HEK293 (cell line): ENCODE measurements at regions not wholly inside any gene's neighbourhood (a gene's known extent, or its start where the extent isn't known, plus 50 kb on each side); places are given as distances from the start of the nearest gene placed in this dataset.

Source experiments
- CTCF ChIA-PET: fragments of 350-600 bp; formaldehyde crosslinking; extraction: SDS; loops from one replicate; lab custom pipeline; 2021; ENCODE audit warnings: antibody characterized with exemption; lab: Yijun Ruan, JAX
- POLR2A ChIA-PET: fragments of 300-600 bp; formaldehyde crosslinking; extraction: SDS; loops from one replicate; lab custom pipeline; 2020; ENCODE audit warnings: antibody characterized with exemption, inconsistent platforms; lab: Yijun Ruan, JAX
- H3K27ac ChIP-seq: fragments of 200-500 bp; sonication (Bioruptor generic); 2 replicates; pipeline ENCODE4 v1.5.1; 2014; ENCODE audit warnings: low read depth, low read length, control low read depth, inconsistent platforms; ENCODE audit errors: extremely low read depth
- H3K36me3 ChIP-seq, 2 experiments: fragments of 200-500 bp in 1 of 2; sonication (Bioruptor generic) in 1 of 2; 1 replicate in 1 of 2; 2 replicates in 1 of 2; pipeline ENCODE4 v1.5.1; 2014 to 2017; ENCODE audit warnings: inconsistent platforms in 2 of 2, low read length in 2 of 2; ENCODE audit not compliant: control insufficient read depth in 2 of 2, insufficient read depth in 1 of 2
- H3K4me1 ChIP-seq: fragments of 200-500 bp; sonication (Bioruptor generic); 2 replicates; pipeline ENCODE4 v1.5.1; 2014; ENCODE audit warnings: mild to moderate bottlenecking, low read length, inconsistent platforms; ENCODE audit not compliant: control insufficient read depth, insufficient read depth
- H3K4me3 ChIP-seq: 2 replicates; pipeline ENCODE4 v1.5.1; 2011; ENCODE audit warnings: low read depth, mild to moderate bottlenecking, control low read depth, low read length, moderate library complexity
- H3K9me3 ChIP-seq: fragments of 200-500 bp; sonication (Bioruptor generic); 2 replicates; pipeline ENCODE4 v1.5.1; 2014; ENCODE audit warnings: low read depth, low read length, inconsistent platforms; ENCODE audit not compliant: control insufficient read depth, insufficient read depth
- ATF2 ChIP-seq: fragments of 450-650 bp; formaldehyde crosslinking; IDR thresholded peaks from 2 replicates; pipeline ENCODE4 v1.5.1; 2016; ENCODE audit warnings: missing biosample characterization, missing genetic modification characterization, low read depth
- IKZF3 ChIP-seq: fragments of 450-650 bp; IDR thresholded peaks from 2 replicates; pipeline ENCODE4 v1.5.0; 2018; ENCODE audit warnings: missing biosample characterization, mild to moderate bottlenecking, missing genetic modification characterization, moderate library complexity
- MZF1 ChIP-seq: fragments of 450-650 bp; formaldehyde crosslinking; IDR thresholded peaks from 2 replicates; pipeline ENCODE4 v1.5.1; 2017; ENCODE audit warnings: missing biosample characterization, missing genetic modification characterization, borderline replicate concordance
- SP2 ChIP-seq: fragments of 450-650 bp; formaldehyde crosslinking; IDR thresholded peaks from 2 replicates; pipeline ENCODE4 v1.5.1; 2016; ENCODE audit warnings: missing biosample characterization, missing genetic modification characterization
- SP3 ChIP-seq: fragments of 450-650 bp; formaldehyde crosslinking; IDR thresholded peaks from 2 replicates; pipeline ENCODE4 v1.5.1; 2016; ENCODE audit warnings: missing biosample characterization, missing genetic modification characterization
- WT1 ChIP-seq: fragments of 450-650 bp; formaldehyde crosslinking; IDR thresholded peaks from 2 replicates; pipeline ENCODE4 v1.5.1; 2016; ENCODE audit warnings: missing biosample characterization, missing genetic modification characterization
- ZBTB10 ChIP-seq: fragments of 450-650 bp; formaldehyde crosslinking; IDR thresholded peaks from 2 replicates; pipeline ENCODE4 v1.5.1; 2016; ENCODE audit warnings: missing biosample characterization, missing genetic modification characterization
- ZBTB44 ChIP-seq: fragments of 450-650 bp; IDR thresholded peaks from 2 replicates; pipeline ENCODE4 v1.5.1; 2018; ENCODE audit warnings: missing biosample characterization, mild to moderate bottlenecking, missing genetic modification characterization
- ZNF112 ChIP-seq: fragments of 450-650 bp; formaldehyde crosslinking; IDR thresholded peaks from 2 replicates; pipeline ENCODE4 v1.5.0; 2017; ENCODE audit warnings: missing biosample characterization, missing genetic modification characterization
- ZNF114 ChIP-seq: fragments of 450-650 bp; formaldehyde crosslinking; IDR thresholded peaks from 2 replicates; pipeline ENCODE4 v1.5.0; 2017; ENCODE audit warnings: missing biosample characterization, missing genetic modification characterization
- ZNF202 ChIP-seq: fragments of 450-650 bp; formaldehyde crosslinking; IDR thresholded peaks from 2 replicates; pipeline ENCODE4 v1.5.1; 2016; ENCODE audit warnings: missing biosample characterization, missing genetic modification characterization, borderline replicate concordance
- ZNF214 ChIP-seq: fragments of 450-650 bp; formaldehyde crosslinking; IDR thresholded peaks from 2 replicates; pipeline ENCODE4 v1.5.1; 2017; ENCODE audit warnings: missing biosample characterization, mild to moderate bottlenecking, missing genetic modification characterization, borderline replicate concordance
- ZNF274 ChIP-seq, 2 experiments: fragments of 200-500 bp in 1 of 2; fragments of 450-650 bp in 1 of 2; sonication (Bioruptor generic) in 1 of 2; formaldehyde crosslinking in 1 of 2; IDR thresholded peaks; 2 replicates each; pipeline versions ENCODE4 v1.5.1 to v1.6.1; 2014 to 2016; ENCODE audit warnings: borderline replicate concordance in 1 of 2, inconsistent platforms in 1 of 2, low read length in 1 of 2, missing biosample characterization in 1 of 2, missing genetic modification characterization in 1 of 2
- ZNF510 ChIP-seq: fragments of 450-650 bp; formaldehyde crosslinking; IDR thresholded peaks from 2 replicates; pipeline ENCODE4 v1.5.1; 2018; ENCODE audit warnings: mild to moderate bottlenecking, missing genetic modification characterization, missing biosample characterization; ENCODE audit not compliant: insufficient replicate concordance
- ZNF561 ChIP-seq: fragments of 450-650 bp; IDR thresholded peaks from 2 replicates; pipeline ENCODE4 v1.5.1; 2018; ENCODE audit warnings: missing biosample characterization, missing genetic modification characterization, borderline replicate concordance
- ZNF692 ChIP-seq: fragments of 450-650 bp; formaldehyde crosslinking; IDR thresholded peaks from 2 replicates; pipeline ENCODE4 v1.5.1; 2016; ENCODE audit warnings: missing biosample characterization, missing genetic modification characterization
- ZNF707 ChIP-seq: fragments of 450-650 bp; formaldehyde crosslinking; IDR thresholded peaks from 2 replicates; pipeline ENCODE4 v1.5.1; 2016; ENCODE audit warnings: missing biosample characterization, missing genetic modification characterization
- ZNF791 ChIP-seq: fragments of 450-650 bp; formaldehyde crosslinking; IDR thresholded peaks from 2 replicates; pipeline ENCODE4 v1.5.1; 2016; ENCODE audit warnings: missing biosample characterization, missing genetic modification characterization

- H3K4me3 ChIP-seq = no peak overlapping the region
- ChIA-PET CTCF (no interaction called here), POLR2A (no interaction called here)
- no peaks in the 10 kb centered on the region for H3K4me1 ChIP-seq
- no peaks in the 10 kb centered on the region for H3K36me3 ChIP-seq
- no peak overlapping the region for H3K27ac ChIP-seq
- no peak for TF ChIP-seq ZNF274 (IDR thresholded peaks at IDR 0.05; ENCODE audit: low read length)
- no peak for TF ChIP-seq ZNF274 (tag by site-specific recombination; IDR thresholded peaks at IDR 0.05; ENCODE audit: borderline replicate concordance)
- no peak for TF ChIP-seq ZNF510
- TF ChIP-seq IKZF3 (tag by site-specific recombination) = no peak
- no peak for TF ChIP-seq ATF2 (tag by site-specific recombination)
- no peak for TF ChIP-seq ZNF692
- no peak for TF ChIP-seq ZNF561
- TF ChIP-seq ZNF114 (tag by site-specific recombination) = no peak
- no peak for TF ChIP-seq ZNF214
- no peaks in the 10 kb centered on the region for H3K9me3 ChIP-seq
These were observed 1368.6 kb upstream of the ADGRL4 start for GRCh38 chr1:80375109-80375508.

GRCh38 chr1:80369780-80370179 is 1363.2 kb upstream of the ADGRL4 start:
- ChIA-PET CTCF (interaction anchor here (0.6 kb wide), 1 partner anchor 1335 kb away, joined by 3 read pairs; no protein-coding TSS in a partner anchor), POLR2A (no interaction called here)
- H3K4me1 ChIP-seq = no peaks in the 10 kb centered on the region
- no peak overlapping the region for H3K27ac ChIP-seq
- H3K9me3 ChIP-seq = no peaks in the 10 kb centered on the region
- H3K4me3 ChIP-seq = no peak overlapping the region
- no peaks in the 10 kb centered on the region for H3K36me3 ChIP-seq
- TF ChIP-seq MZF1 (tag by site-specific recombination) (no peak), SP2 (tag by site-specific recombination) (no peak), ATF2 (tag by site-specific recombination) (peak; percentile 53), ZNF202 (no peak), ZNF707 (tag by site-specific recombination) (no peak), SP3 (no peak), WT1 (tag by site-specific recombination) (0 out of 2 replicates have a peak, but pooled peaks have one; percentile 39), ZNF112 (tag by site-specific recombination) (no peak), ZNF791 (tag by site-specific recombination) (no peak), ZBTB44 (no peak), ZBTB10 (tag by site-specific recombination) (no peak)
